Spinal cord (tissue), 9 donors: ENCODE measurements at regions not wholly inside any gene's neighbourhood (a gene's known extent, or its start where the extent isn't known, plus 50 kb on each side); places are given as distances from the start of the nearest gene placed in this dataset.

Experiments
- DNase-seq, 6 donors: peaks; one replicate each; pipeline versions ENCODE4 v3.0.0 to v3.0.0-alpha.2; 2013 to 2015; ENCODE audit warnings: low spot score in 6 of 6, low read depth in 4 of 6
- H3K27ac ChIP-seq: one replicate; pipeline ENCODE4 v1.5.1; 2013; ENCODE audit warnings: low read depth, low read length, control low read depth
- H3K27me3 ChIP-seq: one replicate; pipeline ENCODE4 v1.6.1; 2013; ENCODE audit warnings: low read length; ENCODE audit not compliant: control insufficient read depth, insufficient read depth
- H3K36me3 ChIP-seq: one replicate; pipeline ENCODE4 v1.6.1; 2013; ENCODE audit warnings: low read length; ENCODE audit not compliant: control insufficient read depth, insufficient read depth
- H3K4me1 ChIP-seq: one replicate; pipeline ENCODE4 v1.6.1; 2013; ENCODE audit warnings: low read length; ENCODE audit not compliant: control insufficient read depth, insufficient read depth
- H3K4me3 ChIP-seq: one replicate; pipeline ENCODE4 v1.5.1; 2013; ENCODE audit warnings: low read depth, low read length, control low read depth
- H3K9me3 ChIP-seq: one replicate; pipeline ENCODE4 v1.6.1; 2013; ENCODE audit warnings: low read length; ENCODE audit not compliant: control insufficient read depth, insufficient read depth
- WGBS: methylation state at CpG from one replicate; pipeline ENCODE4 v1.1.5; 2013; ENCODE audit warnings: missing lambda C conversion rate; ENCODE audit not compliant: insufficient coverage; 5-methylcytosine and 5-hydroxymethylcytosine counted together
- donor health status: healthy.

GRCh38 chr7:124295289-124295688, 262.4 kb upstream of the TMEM229A start:
- DNase-seq = no peak
- Histone ChIP-seq H3K36me3 (no peaks in the 10 kb centered on the region), H3K4me3 (no peak overlapping the region), H3K4me1 (no peaks in the 10 kb centered on the region), H3K9me3 (peaks cover 1% of the 10 kb centered on the region), H3K27ac (no peak overlapping the region), H3K27me3 (no peaks in the 10 kb centered on the region)
- WGBS = no CpG with 5 or more reads among the region's 1 CpG

- no peaks in the 10 kb centered on the region for H3K4me1 ChIP-seq
- no peaks in the 10 kb centered on the region for H3K36me3 ChIP-seq
- no peak for DNase-seq
- WGBS = no CpG with 5 or more reads among the region's 1 CpG
- H3K27ac ChIP-seq = no peak overlapping the region
- H3K4me3 ChIP-seq = no peak overlapping the region
- H3K9me3 ChIP-seq = no peaks in the 10 kb centered on the region
- no peaks in the 10 kb centered on the region for H3K27me3 ChIP-seq
These were observed 252.1 kb upstream of the TMEM229A start for GRCh38 chr7:124284937-124285336.

DNA sequence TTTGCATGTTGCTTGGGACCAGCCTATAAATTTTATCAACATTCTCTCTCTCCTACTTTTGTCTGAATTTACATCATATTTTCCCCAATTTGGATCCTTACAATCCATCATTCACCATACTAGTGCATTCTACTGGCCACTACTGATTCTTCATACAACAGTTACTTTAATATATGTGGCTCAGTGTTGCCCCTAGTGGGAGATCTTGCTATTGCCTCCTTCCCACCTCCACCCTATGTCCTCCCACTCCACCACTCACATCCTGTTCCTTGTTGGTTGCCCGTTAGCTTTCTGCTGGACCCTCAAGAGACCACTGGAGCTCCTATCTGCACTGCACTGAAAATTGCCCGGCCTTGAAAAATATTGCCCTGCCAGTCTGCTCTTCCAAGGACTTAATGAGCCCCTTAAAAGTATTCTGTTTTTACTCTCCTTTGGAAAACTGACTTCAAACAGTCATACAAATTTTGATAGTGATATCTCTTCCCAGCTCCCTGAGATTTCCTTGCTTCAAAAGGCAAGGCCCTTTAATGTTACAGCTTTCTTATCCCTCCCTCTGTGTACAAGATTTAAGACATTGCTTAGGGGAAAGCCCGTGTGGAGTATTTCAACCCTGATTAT, 243.2 kb upstream of the TMEM229A start:
- H3K27ac ChIP-seq = no peak overlapping the region
- WGBS = 70% methylated on average over 2 of the region's 3 CpGs
- H3K4me1 ChIP-seq = no peaks in the 10 kb centered on the region
- H3K36me3 ChIP-seq = no peaks in the 10 kb centered on the region
- H3K4me3 ChIP-seq = no peak overlapping the region
- no peak for DNase-seq
- H3K27me3 ChIP-seq = no peaks in the 10 kb centered on the region
- no peaks in the 10 kb centered on the region for H3K9me3 ChIP-seq

DNA sequence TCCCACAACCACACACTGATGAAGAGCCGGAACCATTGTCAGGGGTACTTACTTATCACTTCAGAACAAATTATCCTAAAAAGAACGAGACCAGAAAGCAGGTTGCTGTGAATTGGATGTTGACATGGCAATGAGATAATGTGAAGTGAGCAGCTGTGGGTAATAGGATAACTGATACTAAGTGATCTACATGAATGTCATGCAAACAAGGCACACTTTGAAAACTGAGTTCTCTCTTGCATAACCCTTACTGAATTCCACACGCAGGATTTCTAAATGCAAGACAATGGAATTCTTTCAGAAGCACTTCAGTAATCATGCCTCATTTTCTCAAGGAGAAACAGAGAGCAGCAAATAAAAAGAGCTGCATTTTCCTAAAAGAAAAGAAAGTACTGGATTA, 242.5 kb upstream of the TMEM229A start:
- no peak for DNase-seq
- no peaks in the 10 kb centered on the region for H3K4me1 ChIP-seq
- no peaks in the 10 kb centered on the region for H3K27me3 ChIP-seq
- H3K4me3 ChIP-seq = no peak overlapping the region
- no peaks in the 10 kb centered on the region for H3K36me3 ChIP-seq
- H3K27ac ChIP-seq = no peak overlapping the region
- no peaks in the 10 kb centered on the region for H3K9me3 ChIP-seq
- no CpG with 5 or more reads among the region's 3 CpGs for WGBS

DNA sequence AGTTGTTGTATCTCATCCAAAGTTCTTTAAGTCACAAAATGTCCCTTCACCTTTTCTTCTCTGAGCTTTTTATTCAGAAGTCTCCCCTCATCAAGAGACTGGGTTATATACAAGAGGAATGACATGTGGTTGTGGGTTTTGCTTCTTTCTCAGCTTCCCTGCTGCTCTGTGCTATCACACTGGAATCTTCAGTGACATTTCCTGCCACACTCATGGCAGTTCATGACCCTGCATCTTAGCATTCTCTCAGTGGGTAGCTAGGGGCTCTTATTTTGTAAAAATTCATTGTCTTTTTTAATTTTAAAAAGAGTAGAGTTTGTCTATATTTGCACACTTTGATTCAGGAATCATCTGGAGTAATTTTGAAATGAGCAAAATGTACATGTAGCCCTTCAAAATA, 236.9 kb upstream of the TMEM229A start:
- Histone ChIP-seq H3K4me3 (no peak overlapping the region), H3K9me3 (no peaks in the 10 kb centered on the region), H3K27ac (no peak overlapping the region), H3K4me1 (no peaks in the 10 kb centered on the region), H3K36me3 (no peaks in the 10 kb centered on the region), H3K27me3 (no peaks in the 10 kb centered on the region)
- no peak for DNase-seq

DNA sequence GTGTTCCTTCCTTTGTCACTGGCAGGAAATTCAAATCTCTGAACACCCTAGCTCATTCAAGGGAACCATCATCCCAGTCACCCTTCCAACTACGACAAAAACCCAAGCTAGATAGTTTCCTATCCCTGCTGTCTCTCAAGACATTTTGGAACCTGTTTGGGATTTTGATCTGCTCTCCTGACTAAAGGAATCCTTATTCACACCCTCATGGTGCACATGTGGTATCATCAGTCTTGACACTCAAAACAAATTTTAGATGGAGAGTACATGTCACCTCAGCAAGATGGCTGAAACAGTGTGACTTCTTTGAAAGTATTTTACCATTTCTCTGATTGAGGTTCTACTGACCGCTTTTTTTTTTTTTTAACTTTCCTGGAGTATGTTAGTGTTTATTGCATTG, 234.3 kb upstream of the TMEM229A start:
- no CpG with 5 or more reads among the region's 2 CpGs for WGBS
- no peak for DNase-seq
- Histone ChIP-seq H3K27ac (no peak overlapping the region), H3K36me3 (no peaks in the 10 kb centered on the region), H3K9me3 (no peaks in the 10 kb centered on the region), H3K4me3 (no peak overlapping the region), H3K27me3 (no peaks in the 10 kb centered on the region), H3K4me1 (no peaks in the 10 kb centered on the region)

DNA sequence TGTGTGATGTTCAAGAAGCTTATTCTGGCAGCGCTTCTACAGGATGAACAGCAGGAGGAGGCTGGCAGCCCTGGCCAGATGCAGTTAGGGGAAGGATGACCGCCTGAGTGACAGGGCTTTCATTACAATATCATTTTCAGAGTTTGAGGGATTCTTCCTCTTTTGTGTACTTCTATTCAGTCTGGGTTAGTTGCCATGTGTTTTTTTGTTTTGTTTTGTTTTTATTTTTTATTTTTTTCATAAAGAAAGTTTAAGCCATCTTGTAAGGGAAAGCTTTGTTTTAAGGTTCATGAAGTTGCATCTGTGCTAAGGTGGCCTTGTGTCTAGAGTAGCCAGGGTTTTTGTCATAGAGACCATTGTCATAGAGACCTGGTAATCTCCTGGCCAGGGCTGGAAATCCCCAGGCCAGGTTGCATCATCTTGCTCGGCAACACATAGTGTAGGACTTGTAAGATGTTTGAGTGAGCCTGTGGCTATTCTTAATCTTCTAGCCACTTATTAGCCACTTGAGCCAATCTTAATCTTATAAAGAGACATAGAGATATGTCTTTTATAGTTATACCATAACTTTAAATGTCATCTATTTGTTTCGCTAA, 230.5 kb upstream of the TMEM229A start:
- no peaks in the 10 kb centered on the region for H3K9me3 ChIP-seq
- H3K36me3 ChIP-seq = no peaks in the 10 kb centered on the region
- H3K4me3 ChIP-seq = no peak overlapping the region
- DNase-seq = no peak
- WGBS = no CpG with 5 or more reads among the region's 4 CpGs
- H3K27ac ChIP-seq = no peak overlapping the region
- H3K27me3 ChIP-seq = no peaks in the 10 kb centered on the region
- H3K4me1 ChIP-seq = no peaks in the 10 kb centered on the region

- WGBS = no CpG with 5 or more reads among the region's 2 CpGs
- DNase-seq = no peak
- Histone ChIP-seq H3K27me3 (no peaks in the 10 kb centered on the region), H3K36me3 (no peaks in the 10 kb centered on the region), H3K9me3 (no peaks in the 10 kb centered on the region), H3K27ac (no peak overlapping the region), H3K4me1 (no peaks in the 10 kb centered on the region), H3K4me3 (no peak overlapping the region)
These were observed 228.8 kb upstream of the TMEM229A start for GRCh38 chr7:124261710-124262109.

GRCh38 chr7:124257638-124258308, 224.9 kb upstream of the TMEM229A start:
- DNase-seq = no peak
- Histone ChIP-seq H3K27ac (no peak overlapping the region), H3K36me3 (no peaks in the 10 kb centered on the region), H3K27me3 (no peaks in the 10 kb centered on the region), H3K4me3 (no peak overlapping the region), H3K9me3 (no peaks in the 10 kb centered on the region), H3K4me1 (no peaks in the 10 kb centered on the region)
- WGBS = 91% methylated on average over 2 of the region's 5 CpGs

DNA sequence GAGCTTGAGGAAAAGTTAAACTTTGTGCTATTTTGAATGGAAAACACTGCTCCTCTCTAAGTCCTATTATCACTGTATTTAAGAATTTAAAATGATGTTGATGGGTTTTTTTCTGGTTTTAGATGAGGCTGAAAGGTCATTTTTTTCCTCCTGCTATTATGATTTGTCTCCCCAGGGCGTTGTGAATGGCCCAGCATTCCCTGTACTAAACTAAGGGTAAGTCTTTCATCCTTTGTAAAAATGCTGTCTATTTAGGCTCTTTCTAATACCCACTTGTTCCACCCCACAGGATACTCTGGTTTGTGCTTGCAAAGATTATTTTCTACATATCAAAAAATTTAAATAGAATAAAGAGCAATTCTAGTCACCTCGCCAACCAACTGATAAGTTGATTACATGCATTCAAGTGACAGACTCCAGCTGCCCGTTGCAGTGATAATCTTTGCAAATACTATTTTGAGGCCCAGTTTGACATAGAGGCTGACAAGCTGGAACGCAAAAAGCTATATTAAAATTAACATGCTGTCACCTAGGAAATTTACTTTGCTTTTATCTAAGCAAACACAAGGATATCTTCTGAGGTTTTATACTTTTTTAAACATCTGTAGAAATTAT, 222.3 kb upstream of the TMEM229A start:
- Histone ChIP-seq H3K27ac (no peak overlapping the region), H3K4me3 (no peak overlapping the region), H3K4me1 (no peaks in the 10 kb centered on the region), H3K27me3 (no peaks in the 10 kb centered on the region), H3K9me3 (no peaks in the 10 kb centered on the region), H3K36me3 (no peaks in the 10 kb centered on the region)
- 93% methylated on average over 2 of the region's 4 CpGs for WGBS
- no peak for DNase-seq
